GM12878 (cell line): ENCODE measurements at regions not wholly inside any gene's neighbourhood (a gene's known extent, or its start where the extent isn't known, plus 50 kb on each side); places are given as distances from the start of the nearest gene placed in this dataset.

Experiments
- ATAC-seq: fragments of 200-7000 bp; cut with Tn5 transposase; 3 replicates; pipeline ENCODE4 v1.9.1; 2020; ENCODE audit warnings: mild to moderate bottlenecking, moderate library complexity
- BruUV-seq: library from RNA; stranded (reverse); fragments of 400-500 nt; replicated peaks from 2 replicates; lab custom pipeline; 2021; lab: Mats Ljungman, UMichigan
- CTCF ChIA-PET: fragments of 300-600 bp; sonication (Branson Sonifier 250); formaldehyde crosslinking; extraction: SDS; loops from one replicate; lab custom pipeline; 2021; ENCODE audit warnings: inconsistent platforms; lab: Yijun Ruan, JAX
- POLR2A ChIA-PET: fragments of 350-600 bp; formaldehyde crosslinking; extraction: SDS; loops from one replicate; lab custom pipeline; 2021; ENCODE audit warnings: inconsistent platforms; lab: Charles Lee
- RAD21 ChIA-PET: fragments of 300-600 bp; sonication (Branson Sonifier 250); formaldehyde crosslinking; loops from one replicate; lab custom pipeline; 2023; ENCODE audit warnings: antibody characterized with exemption; ENCODE audit not compliant: unreplicated experiment; lab: Charles Lee
- SMC1A ChIA-PET: fragments of 300-600 bp; sonication (Branson Sonifier 250); formaldehyde crosslinking; loops from one replicate; lab custom pipeline; 2023; ENCODE audit not compliant: unreplicated experiment, uncharacterized antibody; lab: Charles Lee
- DNase-seq: peaks from one replicate; pipeline ENCODE4 v3.0.0-alpha.2; 2011; ENCODE audit warnings: low read depth, low spot score
- FAIRE-seq: peaks from 3 replicates; lab custom pipeline; 2011; peaks lifted over from hg19 to GRCh38; lab: Jason Lieb, UNC
- H2AFZ ChIP-seq: 2 replicates; pipeline ENCODE4 v1.6.0; 2011; ENCODE audit warnings: low read depth, low read length, control low read depth; ENCODE audit not compliant: control insufficient read depth
- H3K27ac ChIP-seq: 2 replicates; pipeline ENCODE4 v1.5.1; 2011; ENCODE audit warnings: control low read depth; ENCODE audit not compliant: control insufficient read depth, insufficient read depth
- H3K27me3 ChIP-seq, 2 experiments: replicated peaks in 1 of 2; 2 replicates each; pipeline versions ENCODE4 v1.6.0 to v1.6.1; 2011; ENCODE audit warnings: low read length in 1 of 2; ENCODE audit not compliant: control insufficient read depth in 2 of 2, insufficient read depth in 2 of 2
- H3K36me3 ChIP-seq, 2 experiments: 2 replicates each; pipeline ENCODE4 v1.5.1; 2011; ENCODE audit warnings: low read length in 1 of 2; ENCODE audit not compliant: control insufficient read depth in 2 of 2, insufficient read depth in 2 of 2
- H3K4me1 ChIP-seq: 2 replicates; pipeline ENCODE4 v1.6.1; 2011; ENCODE audit warnings: mild to moderate bottlenecking, low read length, moderate library complexity, mixed read lengths; ENCODE audit not compliant: control insufficient read depth, insufficient read depth
- H3K4me2 ChIP-seq: 2 replicates; pipeline ENCODE4 v1.6.0; 2011; ENCODE audit warnings: control low read depth; ENCODE audit not compliant: control insufficient read depth, insufficient read depth
- H3K4me3 ChIP-seq: fragments of 200-600 bp; sonication (generic); 2 replicates; pipeline ENCODE4 v1.5.1; 2016
- H3K79me2 ChIP-seq: 2 replicates; pipeline ENCODE4 v1.6.0; 2011; ENCODE audit warnings: low read length; ENCODE audit not compliant: control insufficient read depth, insufficient read depth
- H3K9ac ChIP-seq: 2 replicates; pipeline ENCODE4 v1.8.0; 2011; ENCODE audit warnings: low read length, control low read depth, mixed read lengths; ENCODE audit not compliant: control insufficient read depth, insufficient read depth
- H3K9me3 ChIP-seq: replicated peaks from 3 replicates; pipeline ENCODE4 v1.5.1; 2011; ENCODE audit warnings: mild to moderate bottlenecking, low read length; ENCODE audit not compliant: control insufficient read depth, insufficient read depth
- H4K20me1 ChIP-seq: 2 replicates; pipeline ENCODE4 v1.6.0; 2011; ENCODE audit not compliant: control insufficient read depth, insufficient read depth
- CREB1 ChIP-seq: IDR thresholded peaks from 2 replicates; pipeline ENCODE4 v1.6.1; 2012; ENCODE audit warnings: low read depth, mild to moderate bottlenecking, inconsistent platforms
- FOS ChIP-seq: IDR thresholded peaks from 3 replicates; pipeline ENCODE4 v1.6.1; 2011; ENCODE audit warnings: borderline replicate concordance; ENCODE audit not compliant: insufficient read length; ENCODE audit errors: extremely low read depth
- IRF5 ChIP-seq: fragments of 450-650 bp; IDR thresholded peaks from 2 replicates; pipeline ENCODE4 v1.6.1; 2017; ENCODE audit warnings: borderline replicate concordance
- NFXL1 ChIP-seq: fragments of 450-650 bp; IDR thresholded peaks from 2 replicates; pipeline ENCODE4 v1.6.1; 2017; ENCODE audit warnings: antibody characterized with exemption, mild to moderate bottlenecking, borderline replicate concordance
- NR2C1 ChIP-seq: fragments of 450-650 bp; IDR thresholded peaks from 2 replicates; pipeline ENCODE4 v1.6.1; 2017; ENCODE audit warnings: antibody characterized with exemption, mild to moderate bottlenecking, moderate library complexity
- PRDM15 ChIP-seq: fragments of 450-650 bp; formaldehyde crosslinking; IDR thresholded peaks from 2 replicates; pipeline ENCODE4 v1.4.0; 2020; ENCODE audit warnings: mild to moderate bottlenecking, moderate library complexity
- SREBF1 ChIP-seq: IDR thresholded peaks from 2 replicates; pipeline ENCODE4 v1.6.1; 2012; ENCODE audit warnings: mild to moderate bottlenecking, low read length
- TCF7 ChIP-seq: IDR thresholded peaks from 2 replicates; pipeline ENCODE4 v1.6.1; 2014; ENCODE audit warnings: antibody characterized with exemption, borderline replicate concordance
- USF1 ChIP-seq: IDR thresholded peaks from 2 replicates; pipeline ENCODE4 v1.6.1; 2011; ENCODE audit warnings: borderline replicate concordance, low read depth, mild to moderate bottlenecking, moderate library complexity, mixed read lengths, low read length; ENCODE audit not compliant: insufficient read depth; ENCODE audit errors: extremely low read length
- ZBED1 ChIP-seq: IDR thresholded peaks from 2 replicates; pipeline ENCODE4 v1.6.1; 2016; ENCODE audit warnings: borderline replicate concordance
- WGBS: methylation state at CpG from one replicate; pipeline ENCODE4 v1.1.6; 2016; ENCODE audit warnings: low lambda C conversion rate; ENCODE audit not compliant: insufficient replicate concordance, insufficient coverage; ENCODE audit errors: missing lambda C conversion rate; 5-methylcytosine and 5-hydroxymethylcytosine counted together
- in situ Hi-C: fragments of 300-500 bp; cut with MboI; formaldehyde crosslinking; loops from 9 replicates; pipeline ENCODE4 v1.14.3; 2018; ENCODE audit warnings: mixed read lengths
- intact Hi-C: fragments of 100-400 bp; cut with micrococcal nuclease; formaldehyde crosslinking; loops from one replicate; pipeline ENCODE4 v1.14.2; 2022; ENCODE audit not compliant: unreplicated experiment

- TF ChIP-seq USF1 (no peak), SREBF1 (no peak)
- TF ChIP-seq, all 136 proteins: peak for 0
Observed at GRCh38 chr9:129514891-129515290, 106.0 kb downstream of the C9orf50 start (continued).

- in situ Hi-C loops (no loop called here), intact Hi-C loops (no loop called here)
- POLR2A ChIA-PET = no interaction called here
- no peak overlapping the region for H3K4me2 ChIP-seq
- H3K27me3 ChIP-seq = no peaks in the 10 kb centered on the region
- CTCF ChIA-PET = no interaction called here
- FAIRE-seq = no peak
- no TSS peak for BruUV-seq
- H3K79me2 ChIP-seq = no peaks in the 10 kb centered on the region
- no peak overlapping the region for H3K4me3 ChIP-seq
- no peaks in the 10 kb centered on the region for H4K20me1 ChIP-seq
- TF ChIP-seq TCF7 (no peak), NR2C1 (no peak), PRDM15 (CRISPR knock-in tag) (no peak), IRF5 (no peak), CREB1 (no peak), NFXL1 (no peak), FOS (no peak), ZBED1 (no peak)
- ATAC-seq = no peak
- no peak overlapping the region for H2AFZ ChIP-seq
- peaks cover 10% of the 10 kb centered on the region; the same call in 2 of the 3 replicates for H3K9me3 ChIP-seq
- no peak for DNase-seq
- no peaks in the 10 kb centered on the region for H3K4me1 ChIP-seq
- SMC1A ChIA-PET = no interaction called here
- RAD21 ChIA-PET = no interaction called here
- no peak overlapping the region for H3K9ac ChIP-seq
- no peaks in the 10 kb centered on the region for H3K36me3 ChIP-seq
- H3K27ac ChIP-seq = no peak overlapping the region
- 3% methylated on average over 3 of the region's 3 CpGs for WGBS
Observed at GRCh38 chr9:129514497-129514867, 106.4 kb downstream of the C9orf50 start.
